OCI-LY3 (cell line): ENCODE measurements at regions not wholly inside any gene's neighbourhood (a gene's known extent, or its start where the extent isn't known, plus 50 kb on each side); places are given as distances from the start of the nearest gene placed in this dataset.

Experiments
- CTCF ChIP-seq: fragments of 200-600, 300-600 bp; sonication (generic); IDR thresholded peaks from 2 replicates; pipeline ENCODE4 v1.5.1; 2014; ENCODE audit warnings: antibody characterized with exemption, low read length, low read depth
- EZH2phosphoT487 ChIP-seq: fragments of 200-600 bp; shearing (Covaris generic); IDR thresholded peaks from 2 replicates; pipeline ENCODE4 v1.6.1; 2018; ENCODE audit warnings: antibody characterized with exemption, mixed run types, low read depth

- TF ChIP-seq CTCF: no peak
- no peak for TF ChIP-seq EZH2phosphoT487
These were observed 207.1 kb downstream of the TEX36 start for GRCh38 chr10:125475815-125476214.
